GM12891 (cell line): ENCODE measurements at regions not wholly inside any gene's neighbourhood (a gene's known extent, or its start where the extent isn't known, plus 50 kb on each side); places are given as distances from the start of the nearest gene placed in this dataset.

Source experiments
- DNase-seq: peaks from one replicate; pipeline ENCODE4 v3.0.0; 2011; ENCODE audit warnings: low spot score; ENCODE audit not compliant: insufficient read length
- FAIRE-seq: peaks from 2 replicates; lab custom pipeline; 2011; peaks lifted over from hg19 to GRCh38; lab: Jason Lieb, UNC
- PAX5 ChIP-seq: IDR thresholded peaks from 2 replicates; pipeline ENCODE4 v1.6.1; 2011; ENCODE audit warnings: low read length, moderate library complexity, mild to moderate bottlenecking; ENCODE audit not compliant: insufficient read depth, severe bottlenecking
- POLR2A ChIP-seq: IDR thresholded peaks from 2 replicates; pipeline ENCODE4 v1.6.1; 2011; ENCODE audit warnings: low read depth, low read length, control low read depth
- POLR2AphosphoS5 ChIP-seq: IDR thresholded peaks from 2 replicates; pipeline ENCODE4 v1.6.1; 2011; ENCODE audit warnings: low read depth, low read length, control low read depth
- POU2F2 ChIP-seq: IDR thresholded peaks from 2 replicates; pipeline ENCODE4 v1.6.1; 2011; ENCODE audit warnings: low read depth, mild to moderate bottlenecking, control low read depth, low read length, moderate library complexity
- SPI1 ChIP-seq: IDR thresholded peaks from 2 replicates; pipeline ENCODE4 v1.6.1; 2011; ENCODE audit warnings: low read depth, low read length, control low read depth
- TAF1 ChIP-seq: IDR thresholded peaks from 2 replicates; pipeline ENCODE4 v1.6.1; 2011; ENCODE audit warnings: low read depth, low read length, control low read depth

DNA sequence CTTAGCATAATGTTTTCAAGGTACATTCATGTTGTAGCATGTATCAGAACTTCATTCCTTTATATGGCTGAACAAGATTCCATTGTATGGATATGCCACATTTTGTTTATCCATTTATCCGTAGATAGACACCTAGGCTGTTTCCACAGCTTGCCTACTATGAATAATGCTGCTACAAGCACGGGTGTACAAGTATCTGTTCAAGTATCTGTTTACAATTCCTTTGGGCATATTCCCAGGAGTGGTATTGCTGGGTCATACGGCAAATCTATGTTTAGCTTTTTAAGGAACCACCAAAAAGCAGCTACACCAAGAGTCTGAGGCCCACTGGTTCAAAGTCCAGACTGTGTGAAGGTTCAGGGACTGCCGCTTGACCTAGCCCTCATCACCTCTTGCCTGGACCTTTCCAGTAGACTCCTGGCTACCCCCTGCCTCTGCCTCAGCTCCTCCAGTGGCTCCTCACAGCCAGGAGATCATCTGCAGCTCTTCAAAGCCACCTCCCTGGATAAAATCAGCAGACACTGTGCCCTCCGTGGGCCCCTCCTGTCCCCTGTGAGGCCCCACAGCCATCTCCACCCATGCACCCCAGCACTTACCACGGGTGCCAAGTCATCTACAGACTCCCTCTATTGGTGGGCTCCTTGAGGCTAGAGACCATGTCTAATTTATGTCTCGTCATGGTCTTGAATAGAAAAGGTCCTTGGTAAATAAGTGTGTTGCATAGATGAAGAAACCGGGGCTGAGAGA lies 160.3 kb downstream of the MN1 start:
- no peak for DNase-seq
- TF ChIP-seq SPI1 (no peak), TAF1 (no peak), PAX5 (no peak), POLR2AphosphoS5 (no peak), POLR2A (no peak)
- no peak for FAIRE-seq

DNA sequence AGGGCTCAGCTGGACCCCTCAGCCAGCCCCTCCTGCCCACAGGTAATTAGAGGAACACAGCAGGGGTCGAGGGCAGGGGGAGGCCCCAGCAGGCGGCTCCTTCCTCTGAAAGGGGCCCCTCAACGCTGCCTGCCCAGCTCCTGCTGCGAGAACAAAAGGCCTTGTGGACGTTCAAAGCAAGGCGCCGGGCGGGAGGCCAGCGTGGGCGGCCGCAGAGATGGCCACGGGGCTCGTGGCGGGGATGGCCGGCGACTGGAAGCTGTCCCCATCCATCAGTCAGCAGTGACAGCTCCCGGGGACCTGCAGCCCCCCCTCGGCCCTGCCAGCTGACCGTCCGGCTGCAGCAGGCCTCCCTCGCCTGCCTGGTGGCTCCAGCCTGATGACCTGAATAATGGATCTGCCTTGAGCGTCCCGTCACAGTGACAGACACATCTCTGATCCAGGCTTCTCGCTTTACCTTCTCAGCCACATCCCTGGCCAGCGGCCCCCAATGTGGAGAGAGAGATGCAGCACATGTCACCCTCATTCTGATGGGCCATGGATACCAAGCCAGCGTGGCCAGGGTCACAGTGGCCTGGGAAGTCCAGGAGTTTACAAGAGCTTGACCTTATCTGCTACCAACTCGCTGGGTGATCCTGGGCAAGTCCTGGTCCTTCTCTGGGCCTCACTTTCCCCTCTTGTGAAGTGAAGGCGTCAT lies 159.3 kb downstream of the MN1 start:
- DNase-seq (no peak), FAIRE-seq (no peak)
- TF ChIP-seq SPI1: no peak
- no peak for TF ChIP-seq PAX5
- no peak for TF ChIP-seq POLR2AphosphoS5
- no peak for TF ChIP-seq TAF1
- no peak for TF ChIP-seq POU2F2
- no peak for TF ChIP-seq POLR2A

DNA sequence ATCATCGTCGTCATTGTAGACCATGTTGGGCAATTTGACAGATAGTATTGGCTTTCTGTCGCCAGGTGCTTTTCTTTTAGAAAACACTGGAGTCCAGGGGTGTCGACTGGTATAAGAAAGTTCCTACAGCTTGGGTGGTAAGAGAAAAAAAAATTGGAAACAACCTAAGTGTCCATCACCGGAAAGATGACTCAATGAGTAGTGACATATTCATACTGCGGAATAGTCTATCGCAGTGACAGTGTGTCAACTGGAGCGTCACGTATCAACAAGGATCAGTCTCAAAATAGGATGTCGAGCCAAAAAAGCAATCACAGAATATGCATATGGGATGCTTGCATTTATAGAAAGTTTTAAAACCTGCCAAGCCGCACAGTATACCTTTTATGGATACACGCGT lies 157.6 kb downstream of the MN1 start:
- FAIRE-seq (no peak), DNase-seq (no peak)
- no peak for TF ChIP-seq TAF1
- TF ChIP-seq SPI1: no peak
- TF ChIP-seq POU2F2: no peak
- TF ChIP-seq POLR2AphosphoS5: no peak
- no peak for TF ChIP-seq POLR2A
- no peak for TF ChIP-seq PAX5

DNA sequence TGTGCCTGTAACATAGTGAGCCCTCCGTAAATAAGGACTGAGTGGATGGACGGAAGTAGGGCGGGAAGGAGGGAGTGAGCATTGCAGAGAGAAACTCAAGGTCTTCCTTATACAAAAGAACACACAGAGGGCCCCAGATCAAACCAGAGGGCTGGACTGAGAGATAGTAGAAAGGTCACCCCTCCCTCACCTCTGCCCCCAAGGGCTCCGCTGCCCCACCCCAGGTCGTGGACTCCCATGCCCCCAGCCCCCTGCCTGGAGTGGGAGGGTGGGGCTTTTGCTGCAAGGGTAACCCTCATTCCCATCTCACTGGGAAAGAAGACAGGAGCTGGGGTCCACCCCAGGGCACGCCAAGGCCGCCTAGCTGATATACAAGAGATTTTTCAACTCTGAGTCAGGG lies 157.0 kb downstream of the MN1 start:
- no peak for TF ChIP-seq POLR2A
- TF ChIP-seq TAF1: no peak
- TF ChIP-seq POU2F2: no peak
- TF ChIP-seq SPI1: no peak
- no peak for TF ChIP-seq POLR2AphosphoS5
- no peak for TF ChIP-seq PAX5
- DNase-seq (no peak), FAIRE-seq (no peak)

DNA sequence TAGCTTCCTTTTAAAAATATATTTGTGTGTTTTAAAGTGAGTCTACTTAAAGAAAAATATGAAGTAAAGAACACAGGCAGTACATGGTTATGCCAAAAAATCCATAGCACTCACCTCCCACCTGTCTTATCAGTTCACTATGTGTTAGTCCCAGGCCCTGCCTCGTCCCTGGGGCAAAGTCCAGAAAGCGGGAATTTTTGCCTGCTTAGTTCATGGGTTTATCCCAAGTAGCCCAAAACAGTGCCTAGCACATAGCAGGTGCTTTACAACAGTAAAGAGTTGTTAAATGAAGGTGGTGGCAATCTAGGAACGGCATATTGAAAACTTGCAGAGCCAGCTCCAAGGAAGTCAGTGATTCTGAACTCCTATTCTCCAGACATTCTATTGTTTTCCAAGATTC lies 154.0 kb downstream of the MN1 start:
- DNase-seq: no peak
- no peak for TF ChIP-seq POLR2A
- no peak for TF ChIP-seq PAX5
- no peak for TF ChIP-seq SPI1
- TF ChIP-seq POU2F2: no peak
- TF ChIP-seq TAF1: no peak
- TF ChIP-seq POLR2AphosphoS5: no peak
- no peak for FAIRE-seq

DNA sequence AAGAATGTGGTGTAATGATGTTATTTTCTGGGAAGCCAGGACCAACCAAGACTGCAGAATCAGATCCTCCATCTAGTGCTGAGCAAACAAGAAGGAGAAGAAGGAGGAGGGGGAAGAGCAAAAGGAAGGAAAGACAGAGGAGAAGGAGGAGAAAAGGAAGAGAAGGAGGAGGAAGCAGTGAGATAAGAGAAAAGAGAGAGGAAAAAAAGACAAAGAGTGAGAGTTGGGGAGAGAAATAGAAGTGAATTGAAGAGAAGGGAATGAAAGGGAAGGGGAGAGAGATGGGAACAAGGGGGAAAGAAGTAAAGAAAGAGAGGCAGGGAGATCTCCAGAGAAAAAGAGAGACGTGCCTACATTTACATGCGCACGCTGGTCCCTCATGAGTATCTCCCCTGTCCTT lies 153.5 kb downstream of the MN1 start:
- DNase-seq (no peak), FAIRE-seq (no peak)
- TF ChIP-seq POU2F2: no peak
- no peak for TF ChIP-seq SPI1
- TF ChIP-seq TAF1: no peak

DNA sequence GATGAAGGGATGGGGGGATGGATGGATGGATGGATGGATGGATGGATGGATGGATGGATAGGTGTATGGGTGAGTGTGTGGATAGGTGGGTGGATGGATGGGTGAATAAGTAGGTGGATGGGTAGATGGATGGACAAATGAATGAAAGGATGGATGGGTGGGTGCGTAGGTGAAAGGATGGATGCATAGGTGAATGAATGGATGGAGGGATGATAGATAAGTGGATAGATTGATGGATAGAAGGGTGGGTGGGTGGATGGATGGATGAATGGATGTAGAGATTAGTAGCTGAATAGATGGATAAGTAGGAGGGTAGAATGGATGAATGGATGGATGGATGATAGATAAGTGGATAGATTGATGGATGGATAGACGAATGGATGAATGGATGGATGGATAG lies 152.7 kb downstream of the MN1 start:
- TF ChIP-seq POLR2AphosphoS5: no peak
- no peak for TF ChIP-seq TAF1
- TF ChIP-seq PAX5: no peak
- no peak for TF ChIP-seq SPI1
- no peak for TF ChIP-seq POU2F2
- TF ChIP-seq POLR2A: no peak
- FAIRE-seq (no peak), DNase-seq (no peak)

DNA sequence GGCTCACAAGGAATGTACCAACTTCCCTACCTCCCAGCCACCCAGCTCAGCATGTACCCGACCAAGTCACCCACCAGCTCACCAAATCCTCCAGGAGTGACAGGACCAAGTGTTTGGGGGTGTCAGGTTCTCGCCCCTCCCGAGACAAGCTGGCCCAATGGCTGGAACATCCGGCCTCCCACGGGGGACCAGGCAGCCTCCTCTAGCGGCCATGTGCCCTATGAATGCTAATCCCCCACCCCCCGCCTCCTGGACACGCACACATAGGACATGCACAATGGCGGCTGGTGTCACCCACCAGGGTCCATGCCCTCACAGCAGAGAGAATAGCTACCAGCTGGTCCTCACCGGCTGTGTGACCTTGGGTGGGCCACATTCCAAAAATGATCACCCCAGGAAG lies 151.0 kb downstream of the MN1 start:
- FAIRE-seq: no peak
- no peak for TF ChIP-seq TAF1
- no peak for TF ChIP-seq POU2F2
- no peak for TF ChIP-seq POLR2A
- TF ChIP-seq SPI1: no peak
- no peak for TF ChIP-seq PAX5
- TF ChIP-seq POLR2AphosphoS5: no peak
- DNase-seq: no peak

DNA sequence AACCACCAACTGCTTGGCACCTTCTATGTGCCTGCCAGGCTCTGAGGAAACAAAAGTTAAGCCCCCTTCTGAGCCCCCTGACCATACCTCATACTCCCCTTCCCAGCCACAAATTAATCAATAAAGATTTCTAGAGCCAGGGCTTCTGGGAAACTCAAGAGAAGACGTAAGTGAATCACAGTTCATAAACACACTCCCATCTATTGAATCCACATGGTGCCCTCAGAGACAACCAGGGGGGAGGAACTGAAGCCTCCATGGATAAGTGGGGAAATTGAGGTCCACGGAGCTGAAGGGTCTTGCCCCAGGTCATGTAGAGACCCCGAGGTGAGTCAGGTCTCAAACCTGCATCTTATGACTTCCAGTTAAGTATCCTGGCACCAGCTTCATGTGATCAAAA lies 150.6 kb downstream of the MN1 start:
- FAIRE-seq (no peak), DNase-seq (no peak)
- no peak for TF ChIP-seq POLR2AphosphoS5
- no peak for TF ChIP-seq POU2F2
- TF ChIP-seq TAF1: no peak
- TF ChIP-seq PAX5: no peak
- no peak for TF ChIP-seq SPI1
- TF ChIP-seq POLR2A: no peak

DNA sequence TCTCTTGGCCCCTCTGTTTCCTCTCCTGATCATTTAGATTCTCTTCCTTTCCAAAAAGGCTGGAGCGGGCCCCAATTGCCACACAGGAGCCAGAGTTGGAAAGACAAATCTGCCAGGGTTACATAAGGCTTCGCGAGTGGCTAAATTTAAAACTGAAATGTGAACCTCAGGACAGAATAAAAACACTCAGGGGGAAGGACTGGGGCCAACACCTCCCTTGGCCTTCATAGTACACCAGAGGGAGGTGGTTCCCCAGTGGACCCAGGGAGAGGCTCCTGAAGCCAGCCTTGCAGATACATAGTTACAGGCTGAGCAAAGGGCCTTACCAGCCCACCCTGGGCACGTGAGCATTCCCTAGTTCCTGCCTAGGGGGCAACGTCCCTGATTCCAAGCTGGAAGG lies 150.1 kb downstream of the MN1 start:
- no peak for TF ChIP-seq PAX5
- no peak for TF ChIP-seq TAF1
- TF ChIP-seq POLR2A: no peak
- no peak for TF ChIP-seq POLR2AphosphoS5
- TF ChIP-seq SPI1: no peak
- no peak for TF ChIP-seq POU2F2
- FAIRE-seq (no peak), DNase-seq (no peak)
